Sigmoid colon (tissue), 6 donors: ENCODE measurements at regions not wholly inside any gene's neighbourhood (a gene's known extent, or its start where the extent isn't known, plus 50 kb on each side); places are given as distances from the start of the nearest gene placed in this dataset.

ENCODE experiments used
- DNase-seq: peaks from one replicate; pipeline ENCODE4 v3.0.0-alpha.2; 2019
- H3K27ac ChIP-seq, 4 donors: fragments of 200-600 bp; sonication (generic); one replicate each; pipeline ENCODE4 v1.5.1; 2016 to 2019; ENCODE audit warnings: mild to moderate bottlenecking in 1 of 4
- H3K27me3 ChIP-seq, 3 donors: fragments of 200-600 bp; sonication (generic); one replicate each; pipeline ENCODE4 v1.5.1; 2019; ENCODE audit warnings: mild to moderate bottlenecking in 1 of 3
- H3K36me3 ChIP-seq, 4 donors: fragments of 200-600 bp; sonication (generic); one replicate each; pipeline ENCODE4 v1.5.1; 2016 to 2019
- H3K4me1 ChIP-seq, 4 donors: fragments of 200-600 bp; sonication (generic); one replicate each; pipeline ENCODE4 v1.5.1; 2017 to 2019
- H3K4me3 ChIP-seq, 4 donors: fragments of 200-600 bp; sonication (generic); one replicate each; pipeline ENCODE4 v1.5.1; 2017 to 2019; ENCODE audit warnings: mild to moderate bottlenecking in 2 of 4, moderate library complexity in 1 of 4
- H3K9me3 ChIP-seq, 4 donors: fragments of 200-600 bp in 3 of 4; sonication (generic) in 3 of 4; one replicate each; pipeline versions ENCODE4 v1.5.1 to v1.6.1; 2013 to 2019
- EP300 ChIP-seq, 4 donors: sonication (generic); formaldehyde crosslinking; IDR thresholded peaks; one replicate each; pipeline ENCODE4 v1.6.1; 2017; ENCODE audit warnings: antibody characterized with exemption in 4 of 4
- POLR2A ChIP-seq, 2 donors: fragments of 450-650 bp; IDR thresholded peaks; one replicate each; pipeline ENCODE4 v1.6.1; 2016; ENCODE audit warnings: antibody characterized with exemption in 2 of 2, mild to moderate bottlenecking in 2 of 2, moderate library complexity in 2 of 2
- POLR2AphosphoS5 ChIP-seq, 4 donors: sonication (generic); formaldehyde crosslinking; IDR thresholded peaks; one replicate each; pipeline ENCODE4 v1.6.1; 2017; ENCODE audit warnings: antibody characterized with exemption in 4 of 4
- WGBS, 2 donors: extraction: QIAGEN DNeasy Blood & Tissue Kit; methylation state at CpG; one replicate each; pipeline ENCODE4 v1.1.7; 2013; 5-methylcytosine and 5-hydroxymethylcytosine counted together
- intact Hi-C: fragments of 100-400 bp; cut with DNase I; formaldehyde crosslinking; loops from one replicate; pipeline ENCODE4 v1.15.1; 2023
- TF ChIP-seq, protein P1 (sequence below), 4 experiments: fragments of 450-650 bp in 3 of 4; fragments of 200-600 bp in 1 of 4; IDR thresholded peaks; one replicate each; pipeline ENCODE4 v1.5.1; 2016 to 2019; ENCODE audit warnings: antibody characterized with exemption in 4 of 4, mild to moderate bottlenecking in 3 of 4, moderate library complexity in 2 of 4
- donor health status: healthy with polysubstance abuse.
- donor health status: healthy.

DNA sequence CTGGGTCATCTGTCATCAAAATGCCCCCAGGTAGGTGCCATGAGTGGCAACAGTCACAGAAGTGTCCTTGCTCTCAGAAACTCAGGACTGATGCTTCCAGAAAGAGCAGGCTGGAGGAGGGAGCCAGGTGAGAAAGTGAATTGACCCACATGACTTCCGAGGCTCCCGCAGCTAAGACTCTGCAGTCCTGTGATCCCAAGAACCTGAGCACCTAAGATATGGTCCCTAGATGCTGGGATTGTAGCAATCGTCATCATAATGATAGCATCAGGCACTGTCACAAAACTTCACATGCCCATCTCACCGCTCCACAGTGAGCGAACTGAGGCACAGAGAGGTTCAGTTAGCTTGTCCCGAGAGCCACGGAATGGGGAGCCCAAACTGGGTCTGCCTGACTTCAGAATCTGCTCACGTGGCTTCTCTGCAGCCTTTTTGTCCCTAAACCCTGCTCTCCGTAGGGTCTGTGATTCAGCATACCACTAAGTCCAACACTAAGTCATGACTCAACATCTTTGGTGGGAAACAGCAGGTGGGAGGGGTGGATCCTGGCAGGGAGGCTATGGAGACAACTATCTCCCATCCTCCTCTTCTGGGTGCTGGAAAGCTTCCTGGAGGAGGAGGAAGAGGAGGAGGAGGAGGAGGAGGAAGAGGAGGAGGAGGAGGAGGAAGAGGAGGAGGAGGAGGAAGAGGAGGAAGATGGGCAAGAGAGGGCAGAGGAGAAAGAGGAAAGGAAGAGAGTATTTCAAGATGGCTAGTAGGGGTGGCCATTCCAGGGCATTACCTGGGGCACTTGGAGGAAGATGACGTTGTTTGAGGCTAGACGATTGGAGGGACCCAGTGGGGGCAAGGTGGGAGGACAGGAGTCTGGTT lies 55.5 kb upstream of the DLX4 start:
- Histone ChIP-seq H3K27me3 (peaks cover 18 to 84% (median 45%) of the 10 kb centered on the region in 3 donors), H3K9me3 (no peaks in the 10 kb centered on the region), H3K27ac (no peak overlapping the region), H3K4me1 (peaks cover 0 to 8% (median 6%) of the 10 kb centered on the region in 4 donors), H3K4me3 (no peak overlapping the region), H3K36me3 (no peaks in the 10 kb centered on the region)
- no peak for DNase-seq
- 81 to 86% methylated on average over 11 of the region's 11 CpGs for WGBS, 2 donors
- intact Hi-C loops, result no loop called here
- TF ChIP-seq POLR2A (IDR thresholded peaks at IDR 0.05), result no peak
- no peak for TF ChIP-seq EP300 (IDR thresholded peaks at IDR 0.05)
- TF ChIP-seq POLR2AphosphoS5 (IDR thresholded peaks at IDR 0.05), result no peak
- TF ChIP-seq, protein P1, sequence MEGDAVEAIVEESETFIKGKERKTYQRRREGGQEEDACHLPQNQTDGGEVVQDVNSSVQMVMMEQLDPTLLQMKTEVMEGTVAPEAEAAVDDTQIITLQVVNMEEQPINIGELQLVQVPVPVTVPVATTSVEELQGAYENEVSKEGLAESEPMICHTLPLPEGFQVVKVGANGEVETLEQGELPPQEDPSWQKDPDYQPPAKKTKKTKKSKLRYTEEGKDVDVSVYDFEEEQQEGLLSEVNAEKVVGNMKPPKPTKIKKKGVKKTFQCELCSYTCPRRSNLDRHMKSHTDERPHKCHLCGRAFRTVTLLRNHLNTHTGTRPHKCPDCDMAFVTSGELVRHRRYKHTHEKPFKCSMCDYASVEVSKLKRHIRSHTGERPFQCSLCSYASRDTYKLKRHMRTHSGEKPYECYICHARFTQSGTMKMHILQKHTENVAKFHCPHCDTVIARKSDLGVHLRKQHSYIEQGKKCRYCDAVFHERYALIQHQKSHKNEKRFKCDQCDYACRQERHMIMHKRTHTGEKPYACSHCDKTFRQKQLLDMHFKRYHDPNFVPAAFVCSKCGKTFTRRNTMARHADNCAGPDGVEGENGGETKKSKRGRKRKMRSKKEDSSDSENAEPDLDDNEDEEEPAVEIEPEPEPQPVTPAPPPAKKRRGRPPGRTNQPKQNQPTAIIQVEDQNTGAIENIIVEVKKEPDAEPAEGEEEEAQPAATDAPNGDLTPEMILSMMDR (IDR thresholded peaks at IDR 0.05), result no peak

DNA sequence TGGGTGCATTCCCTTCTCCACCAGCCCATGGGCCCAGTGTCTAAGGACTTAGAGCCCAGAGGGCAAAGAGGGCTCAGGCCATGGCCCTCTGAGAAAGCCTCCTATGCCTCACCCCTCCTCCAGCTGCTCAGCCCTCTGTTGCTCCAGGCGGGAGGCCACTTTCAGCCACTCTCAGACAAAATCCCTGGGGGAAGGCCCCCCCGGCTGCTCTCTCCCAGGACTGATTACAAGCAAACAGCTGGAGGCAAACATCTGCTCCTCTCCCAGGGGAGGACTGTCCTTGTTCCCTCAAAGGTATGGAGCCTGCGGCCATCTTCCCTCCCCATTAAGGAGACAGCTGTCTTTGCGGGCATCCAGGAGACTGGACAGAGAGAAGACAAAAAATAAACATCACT lies 54.9 kb upstream of the DLX4 start:
- intact Hi-C loops, result no loop called here
- Histone ChIP-seq H3K27me3 (peaks cover 18 to 78% (median 40%) of the 10 kb centered on the region in 3 donors), H3K4me1 (peaks cover 0 to 8% (median 6%) of the 10 kb centered on the region in 4 donors), H3K9me3 (no peaks in the 10 kb centered on the region), H3K27ac (no peak overlapping the region), H3K4me3 (no peak overlapping the region), H3K36me3 (no peaks in the 10 kb centered on the region)
- 50 to 67% methylated on average over 4 of the region's 4 CpGs for WGBS, 2 donors
- TF ChIP-seq EP300 (IDR thresholded peaks at IDR 0.05), result no peak
- no peak for TF ChIP-seq POLR2A (IDR thresholded peaks at IDR 0.05)
- TF ChIP-seq, protein P1 (IDR thresholded peaks at IDR 0.05), result no peak
- TF ChIP-seq POLR2AphosphoS5 (IDR thresholded peaks at IDR 0.05), result no peak
- DNase-seq, result no peak

DNA sequence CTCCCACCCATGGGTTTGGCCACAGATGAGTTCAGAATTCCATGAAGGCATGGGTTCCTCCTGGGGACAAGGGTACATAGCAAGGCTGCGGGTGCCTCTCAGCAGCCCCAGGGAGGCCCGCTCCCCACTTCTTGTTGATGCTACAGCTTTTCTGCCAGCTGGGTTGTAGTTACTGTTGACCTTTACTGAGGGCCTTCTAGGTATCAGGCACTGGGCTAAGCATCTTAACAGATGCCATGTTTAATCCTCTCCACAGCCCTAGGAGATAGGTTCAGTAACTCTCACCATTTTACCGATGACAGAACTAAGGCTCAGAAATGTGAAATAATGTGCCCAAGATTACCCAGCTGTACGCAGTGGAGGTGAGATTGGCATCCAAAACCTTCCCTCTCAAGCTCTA lies 54.3 kb upstream of the DLX4 start:
- Histone ChIP-seq H3K4me3 (no peak overlapping the region), H3K9me3 (no peaks in the 10 kb centered on the region), H3K4me1 (peaks cover 0 to 8% (median 6%) of the 10 kb centered on the region in 4 donors), H3K27ac (no peak overlapping the region), H3K36me3 (no peaks in the 10 kb centered on the region), H3K27me3 (peaks cover 16 to 72% (median 34%) of the 10 kb centered on the region in 3 donors)
- no peak for DNase-seq
- 88 to 97% methylated on average over 4 of the region's 4 CpGs for WGBS, 2 donors
- intact Hi-C loops, result no loop called here
- TF ChIP-seq EP300 (IDR thresholded peaks at IDR 0.05) (no peak), POLR2AphosphoS5 (IDR thresholded peaks at IDR 0.05) (no peak), POLR2A (IDR thresholded peaks at IDR 0.05) (no peak)
- TF ChIP-seq, protein P1 (IDR thresholded peaks at IDR 0.05), result no peak

DNA sequence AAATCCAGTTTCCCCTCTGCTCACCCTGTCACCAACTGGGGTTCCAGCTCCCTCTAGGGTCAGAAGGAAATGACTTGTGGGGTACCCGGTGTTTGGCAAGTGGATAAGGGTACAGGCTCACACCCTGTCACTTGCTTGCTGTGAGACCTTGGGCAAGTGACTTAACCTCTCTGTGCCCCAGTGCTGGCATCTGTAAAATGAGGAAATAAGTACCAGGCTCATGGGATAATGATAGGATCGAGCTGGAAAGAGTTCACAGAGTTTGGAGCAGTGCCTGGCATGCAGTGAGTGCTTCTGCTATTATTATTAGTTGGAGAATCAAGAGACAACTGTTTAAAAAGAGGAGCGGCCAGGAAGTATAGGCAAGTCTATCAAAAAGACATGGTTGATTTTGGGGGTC lies 53.7 kb upstream of the DLX4 start:
- 30 to 49% methylated on average over 3 of the region's 3 CpGs for WGBS, 2 donors
- DNase-seq, result no peak
- peaks cover 10 to 70% (median 28%) of the 10 kb centered on the region in 3 donors for H3K27me3 ChIP-seq
- TF ChIP-seq, protein P1 (IDR thresholded peaks at IDR 0.05), result no peak
- no peak for TF ChIP-seq POLR2A (IDR thresholded peaks at IDR 0.05)
- TF ChIP-seq POLR2AphosphoS5 (IDR thresholded peaks at IDR 0.05), result no peak
- TF ChIP-seq EP300 (IDR thresholded peaks at IDR 0.05), result no peak
- no peaks in the 10 kb centered on the region for H3K36me3 ChIP-seq
- H3K27ac ChIP-seq, result no peak overlapping the region
- no peaks in the 10 kb centered on the region for H3K9me3 ChIP-seq
- intact Hi-C loops, result no loop called here
- peaks cover 0 to 5% (median 4%) of the 10 kb centered on the region in 4 donors for H3K4me1 ChIP-seq
- H3K4me3 ChIP-seq, result no peak overlapping the region
